ENCODE measurements at regions not wholly inside any gene's neighbourhood (a gene's known extent, or its start where the extent isn't known, plus 50 kb on each side); places are given as distances from the start of the nearest gene placed in this dataset.

DNA sequence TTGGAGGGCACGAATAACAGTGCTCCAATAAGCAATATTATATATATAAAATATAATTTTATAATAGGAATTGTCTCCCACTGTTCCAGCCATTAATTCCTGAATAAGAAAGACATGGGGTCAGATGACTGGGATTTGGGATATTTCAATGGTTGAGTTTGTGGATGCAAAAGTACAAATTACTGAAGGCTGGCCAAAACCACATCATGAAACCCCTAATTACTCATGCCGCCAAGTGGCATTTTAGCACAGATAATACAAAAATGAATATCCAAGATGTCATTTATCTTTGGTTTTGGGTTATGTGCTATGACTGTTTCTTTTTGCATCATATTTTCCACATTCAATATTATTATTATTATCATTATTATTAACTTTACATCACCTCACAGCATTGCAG lies 261.4 kb upstream of the TBX3 start:
- ChIA-PET CTCF (no interaction called here), POLR2A (no interaction called here)
- DNase-seq (ENCODE audit: extremely low spot score): no peak
- TF ChIP-seq, protein P1, sequence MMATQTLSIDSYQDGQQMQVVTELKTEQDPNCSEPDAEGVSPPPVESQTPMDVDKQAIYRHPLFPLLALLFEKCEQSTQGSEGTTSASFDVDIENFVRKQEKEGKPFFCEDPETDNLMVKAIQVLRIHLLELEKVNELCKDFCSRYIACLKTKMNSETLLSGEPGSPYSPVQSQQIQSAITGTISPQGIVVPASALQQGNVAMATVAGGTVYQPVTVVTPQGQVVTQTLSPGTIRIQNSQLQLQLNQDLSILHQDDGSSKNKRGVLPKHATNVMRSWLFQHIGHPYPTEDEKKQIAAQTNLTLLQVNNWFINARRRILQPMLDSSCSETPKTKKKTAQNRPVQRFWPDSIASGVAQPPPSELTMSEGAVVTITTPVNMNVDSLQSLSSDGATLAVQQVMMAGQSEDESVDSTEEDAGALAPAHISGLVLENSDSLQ (IDR thresholded peaks at IDR 0.05): no peak
- TF ChIP-seq L3MBTL2 (conservative IDR thresholded peaks at IDR 0.05) (no peak), SUZ12 (IDR thresholded peaks at IDR 0.05) (no peak), BHLHE40 (IDR thresholded peaks at IDR 0.05; ENCODE audit: borderline replicate concordance) (no peak), ELF4 (IDR thresholded peaks at IDR 0.05) (no peak)

DNA sequence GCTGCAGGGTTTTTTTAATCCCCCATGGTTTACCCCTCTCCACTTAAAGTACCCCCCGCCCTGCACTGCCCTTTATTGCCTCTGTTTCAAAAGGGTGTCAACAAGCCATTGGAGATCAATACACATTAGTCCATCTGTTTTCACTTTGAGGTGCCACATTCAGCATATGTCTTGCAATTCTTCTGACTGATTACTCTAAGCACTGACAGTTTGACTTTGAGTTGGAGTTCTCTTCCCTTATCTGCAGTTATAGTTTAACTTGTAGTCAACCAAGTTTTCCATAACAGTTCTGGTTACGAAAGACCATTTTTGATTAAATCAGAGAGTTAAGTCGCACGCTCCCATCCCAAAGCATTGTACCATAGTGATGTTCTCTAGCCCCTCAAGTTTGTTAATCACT lies 260.8 kb upstream of the TBX3 start:
- no peak for DNase-seq (ENCODE audit: extremely low spot score)
- POLR2A ChIA-PET: no interaction called here
- TF ChIP-seq TARDBP (IDR thresholded peaks at IDR 0.05): no peak
- no peak for TF ChIP-seq HDGF (IDR thresholded peaks at IDR 0.05; ENCODE audit: borderline replicate concordance)
- TF ChIP-seq, protein P1 (IDR thresholded peaks at IDR 0.05): no peak
- TF ChIP-seq ELF4 (IDR thresholded peaks at IDR 0.05): no peak
- no peak for TF ChIP-seq ARNT (IDR thresholded peaks at IDR 0.05)
- no peak for TF ChIP-seq LEF1 (IDR thresholded peaks at IDR 0.05; ENCODE audit: borderline replicate concordance)
- no peak for TF ChIP-seq SP1 (IDR thresholded peaks at IDR 0.05)
- CTCF ChIA-PET: no interaction called here

DNA sequence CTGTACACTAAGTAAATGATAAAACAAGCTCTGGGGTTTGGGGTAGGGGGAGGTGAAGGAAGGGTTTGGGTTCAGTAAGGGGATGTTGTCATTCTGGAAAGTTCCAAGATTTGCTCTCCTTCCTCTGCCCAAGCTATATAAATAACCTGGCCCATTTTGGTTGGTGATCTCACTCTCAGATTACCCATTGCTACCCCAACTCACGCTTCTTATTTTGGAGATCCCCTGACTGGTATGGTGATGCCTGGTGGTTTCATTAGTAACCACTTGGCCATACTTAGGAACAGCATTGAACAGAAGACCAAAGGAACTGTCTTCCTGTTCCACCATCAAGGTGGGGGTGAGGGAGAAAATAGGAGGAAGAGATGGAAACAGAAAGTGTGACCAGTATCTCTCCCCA lies 259.6 kb upstream of the TBX3 start:
- TF ChIP-seq FOXA1 (IDR thresholded peaks at IDR 0.05) (no peak), BHLHE40 (IDR thresholded peaks at IDR 0.05; ENCODE audit: borderline replicate concordance) (no peak), ELF4 (IDR thresholded peaks at IDR 0.05) (no peak), LEF1 (IDR thresholded peaks at IDR 0.05; ENCODE audit: borderline replicate concordance) (no peak), TARDBP (IDR thresholded peaks at IDR 0.05) (no peak), ZNF384 (IDR thresholded peaks at IDR 0.05) (no peak), ARNT (IDR thresholded peaks at IDR 0.05) (no peak), L3MBTL2 (conservative IDR thresholded peaks at IDR 0.05) (no peak), HDGF (IDR thresholded peaks at IDR 0.05; ENCODE audit: borderline replicate concordance) (no peak)
- TF ChIP-seq, protein P1 (IDR thresholded peaks at IDR 0.05): no peak
- ChIA-PET POLR2A (no interaction called here), CTCF (no interaction called here)
- no peak for DNase-seq (ENCODE audit: extremely low spot score)

DNA sequence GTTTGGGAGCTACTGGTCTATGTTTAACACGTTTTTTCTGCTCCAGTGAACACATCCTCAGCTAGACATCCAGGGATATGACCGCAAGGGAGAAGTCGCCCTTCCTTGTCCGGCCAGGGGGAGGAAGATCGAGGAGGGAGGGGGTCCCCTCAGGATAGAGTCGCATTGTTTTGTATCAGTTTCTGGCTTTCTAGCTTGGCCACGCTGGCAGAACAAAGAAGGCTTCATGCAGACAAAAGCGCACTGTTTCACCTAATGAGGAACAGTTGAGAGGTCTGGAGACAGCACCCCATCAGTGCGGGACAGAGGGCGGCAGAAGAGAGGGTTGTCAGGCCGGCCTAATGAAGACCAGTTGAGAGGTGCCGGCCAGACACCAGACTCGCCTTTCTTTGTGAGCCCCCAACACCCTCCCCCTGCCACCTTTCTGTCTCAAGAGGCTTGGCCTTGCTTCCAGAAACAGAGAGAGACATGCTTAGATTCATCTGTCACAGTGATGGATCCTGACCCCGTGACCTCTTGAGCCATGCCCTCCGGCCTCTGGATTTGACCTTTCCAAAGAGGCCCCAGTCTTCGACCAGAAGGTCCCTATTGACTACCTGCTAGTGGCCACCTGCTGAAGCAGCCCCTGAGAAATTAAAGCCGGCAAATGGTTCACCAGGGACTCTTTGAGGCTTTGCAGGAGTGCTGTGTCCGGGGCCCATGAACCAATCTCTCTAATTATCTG lies 254.7 kb upstream of the TBX3 start:
- no peak for DNase-seq (ENCODE audit: extremely low spot score)
- CTCF ChIA-PET: no interaction called here
- POLR2A ChIA-PET: no interaction called here

DNA sequence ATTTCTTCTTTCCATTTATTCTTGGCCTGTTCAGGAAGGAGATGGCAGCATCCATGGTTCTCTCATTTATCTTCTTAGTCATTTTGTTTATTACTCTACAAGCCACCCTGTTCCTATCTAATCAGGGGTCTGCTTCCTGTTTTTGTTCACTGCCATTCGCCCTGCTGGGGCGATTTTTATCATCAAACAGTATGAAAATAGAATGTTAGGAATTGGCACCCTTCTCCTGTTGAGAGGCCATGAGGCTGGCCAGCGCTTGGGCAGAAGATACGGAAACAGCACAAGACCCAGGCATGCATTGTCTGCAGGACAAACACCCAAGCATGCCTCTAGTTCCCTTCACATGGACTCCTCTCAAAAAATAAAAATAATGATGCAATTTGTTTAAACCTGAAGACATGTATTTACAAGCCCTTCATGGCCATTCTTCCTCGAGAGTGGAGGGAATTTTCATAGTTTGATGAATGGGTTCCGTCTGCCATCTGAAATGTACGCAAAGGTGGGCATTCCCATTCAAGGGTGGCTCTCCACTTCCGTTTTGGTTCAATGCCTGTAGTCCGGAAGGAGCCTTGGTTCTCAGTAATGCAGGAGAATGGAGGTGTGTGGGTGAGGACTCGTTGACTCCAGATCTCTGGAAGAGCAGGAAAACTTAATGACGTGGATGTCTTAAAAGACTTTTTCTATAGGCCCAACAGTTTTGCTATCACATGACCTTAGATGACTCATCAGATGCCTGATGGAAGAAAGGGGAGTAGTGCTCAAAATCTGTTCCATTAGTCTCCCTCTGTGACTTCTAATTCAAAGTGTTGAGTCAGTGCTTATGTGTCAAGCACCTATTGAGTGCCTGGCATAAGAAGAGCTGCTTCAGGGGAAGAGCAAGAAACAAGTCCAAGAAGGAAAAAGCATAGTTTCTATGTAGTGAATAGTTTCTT lies 252.4 kb upstream of the TBX3 start:
- no peak for TF ChIP-seq FOXK2 (IDR thresholded peaks at IDR 0.05)
- TF ChIP-seq, protein P1 (IDR thresholded peaks at IDR 0.05): no peak
- no peak for TF ChIP-seq CTBP1 (IDR thresholded peaks at IDR 0.05; ENCODE audit: borderline replicate concordance)
- no peak for TF ChIP-seq HDGF (IDR thresholded peaks at IDR 0.05; ENCODE audit: borderline replicate concordance)
- TF ChIP-seq TARDBP (IDR thresholded peaks at IDR 0.05): no peak
- TF ChIP-seq FOXM1 (IDR thresholded peaks at IDR 0.05; ENCODE audit: borderline replicate concordance): no peak
- TF ChIP-seq SUZ12 (IDR thresholded peaks at IDR 0.05): no peak
- no peak for TF ChIP-seq ZNF384 (IDR thresholded peaks at IDR 0.05)
- TF ChIP-seq BHLHE40 (IDR thresholded peaks at IDR 0.05; ENCODE audit: borderline replicate concordance): no peak
- no peak for TF ChIP-seq NFRKB (IDR thresholded peaks at IDR 0.05)
- no peak for TF ChIP-seq FOXA1 (IDR thresholded peaks at IDR 0.05)
- no peak for DNase-seq (ENCODE audit: extremely low spot score)
- CTCF ChIA-PET: no interaction called here
- POLR2A ChIA-PET: no interaction called here

More for the DNA sequence above, 254.7 kb upstream of the TBX3 start:
- TF ChIP-seq ARNT (IDR thresholded peaks at IDR 0.05) (no peak), FOXM1 (IDR thresholded peaks at IDR 0.05; ENCODE audit: borderline replicate concordance) (no peak), ZNF384 (IDR thresholded peaks at IDR 0.05) (no peak), CTBP1 (IDR thresholded peaks at IDR 0.05; ENCODE audit: borderline replicate concordance) (no peak), FOXK2 (IDR thresholded peaks at IDR 0.05) (no peak), SUZ12 (IDR thresholded peaks at IDR 0.05) (no peak)

DNA sequence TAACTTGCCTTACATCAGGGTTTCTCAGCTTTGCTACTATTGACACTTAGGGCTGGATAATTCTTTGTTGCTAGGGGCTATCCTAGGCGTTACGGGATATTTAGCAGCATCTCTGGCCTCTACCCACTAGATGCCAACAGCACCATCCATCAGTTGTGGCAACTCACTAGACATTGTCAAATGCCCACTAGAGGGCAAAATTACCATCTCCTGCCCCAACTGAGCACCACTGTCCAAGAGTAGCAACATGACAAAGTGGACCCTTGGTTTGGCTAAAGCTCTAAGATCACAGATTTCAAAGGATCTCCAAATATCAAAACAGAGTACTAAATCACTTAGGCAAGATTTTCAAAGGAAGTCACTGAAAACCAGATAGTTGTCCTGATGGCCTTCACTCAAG lies 251.7 kb upstream of the TBX3 start:
- POLR2A ChIA-PET: no interaction called here
- CTCF ChIA-PET: no interaction called here
- DNase-seq (ENCODE audit: extremely low spot score): no peak
- TF ChIP-seq LEF1 (IDR thresholded peaks at IDR 0.05; ENCODE audit: borderline replicate concordance): no peak
- TF ChIP-seq TARDBP (IDR thresholded peaks at IDR 0.05): no peak
- TF ChIP-seq FOXK2 (IDR thresholded peaks at IDR 0.05): no peak
